ENCODE measurements at regions not wholly inside any gene's neighbourhood (a gene's known extent, or its start where the extent isn't known, plus 50 kb on each side); places are given as distances from the start of the nearest gene placed in this dataset.

- DNase-seq (ENCODE audit: low read depth) = no peak
Observed at GRCh38 chr4:123323998-123324397, 72.6 kb upstream of the SPRY1 start.

DNA sequence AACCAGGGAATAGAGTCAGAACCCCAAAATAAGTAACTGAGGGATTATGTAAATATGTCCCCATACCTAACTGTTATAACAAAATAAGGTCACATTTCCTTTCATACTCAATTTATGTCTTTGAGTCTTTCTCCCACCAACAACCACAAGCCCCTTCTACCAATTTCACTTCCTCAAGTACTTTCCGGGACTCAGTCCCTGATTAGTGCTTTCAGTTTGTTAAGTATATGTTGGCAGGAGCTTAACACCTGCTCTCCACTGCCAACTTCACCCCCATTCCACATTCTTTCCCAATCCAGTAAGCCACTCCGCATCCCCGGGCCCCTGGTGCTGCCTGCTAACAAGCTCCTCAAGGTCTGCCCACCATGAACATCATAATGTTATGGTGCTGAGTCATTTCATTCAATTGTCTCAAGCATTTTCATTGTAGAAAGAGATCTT, 71.3 kb upstream of the SPRY1 start:
- DNase-seq (ENCODE audit: low read depth) = no peak

GRCh38 chr4:123327346-123327745, 69.2 kb upstream of the SPRY1 start:
- DNase-seq (ENCODE audit: low read depth) = no peak

GRCh38 chr4:123327846-123328429, 68.7 kb upstream of the SPRY1 start:
- DNase-seq (ENCODE audit: low read depth) = no peak

- DNase-seq (ENCODE audit: low read depth) = no peak
Observed at GRCh38 chr4:123338715-123339114, 57.9 kb upstream of the SPRY1 start.

DNA sequence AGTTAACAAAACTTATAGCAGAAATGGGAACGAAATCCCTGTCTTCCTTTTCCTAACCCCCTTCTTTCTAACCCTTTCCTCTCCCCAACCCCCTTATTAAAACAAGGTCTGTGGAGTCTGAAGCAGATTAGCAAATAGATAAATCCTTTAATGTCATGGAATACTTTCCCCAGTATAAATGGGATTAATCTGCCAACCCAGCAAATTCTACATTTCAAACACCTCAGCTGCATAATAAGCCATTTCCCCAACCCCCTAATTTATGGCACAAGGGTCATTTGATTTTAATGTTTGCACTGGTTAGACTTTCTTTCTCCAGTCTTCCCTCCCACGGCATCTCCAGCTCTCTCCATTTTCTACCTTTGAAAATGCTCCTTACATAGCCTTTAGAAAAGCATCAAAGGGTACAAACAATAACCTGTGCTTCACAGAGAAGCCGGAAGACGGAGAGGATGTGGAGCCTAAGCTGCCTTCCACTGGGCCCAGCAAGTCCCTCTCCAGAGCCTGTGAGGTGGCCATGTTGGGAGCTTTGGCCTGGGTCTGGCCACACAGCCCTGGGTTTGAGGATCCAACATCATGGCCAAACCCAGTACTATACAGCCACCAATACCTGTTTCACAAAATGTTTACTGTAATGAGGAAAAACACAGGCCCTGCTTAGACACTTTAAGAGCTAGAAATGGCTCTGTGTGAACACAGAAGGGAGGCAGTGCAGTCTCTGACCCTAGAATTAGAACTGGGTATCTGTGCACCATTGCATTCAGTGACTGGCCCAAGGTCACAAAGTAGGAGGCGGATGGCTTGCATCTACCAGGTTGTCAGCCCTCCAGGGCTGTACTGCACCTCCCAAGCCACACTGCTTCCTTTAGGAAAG, 56.9 kb upstream of the SPRY1 start:
- no peak for DNase-seq (ENCODE audit: low read depth)

DNA sequence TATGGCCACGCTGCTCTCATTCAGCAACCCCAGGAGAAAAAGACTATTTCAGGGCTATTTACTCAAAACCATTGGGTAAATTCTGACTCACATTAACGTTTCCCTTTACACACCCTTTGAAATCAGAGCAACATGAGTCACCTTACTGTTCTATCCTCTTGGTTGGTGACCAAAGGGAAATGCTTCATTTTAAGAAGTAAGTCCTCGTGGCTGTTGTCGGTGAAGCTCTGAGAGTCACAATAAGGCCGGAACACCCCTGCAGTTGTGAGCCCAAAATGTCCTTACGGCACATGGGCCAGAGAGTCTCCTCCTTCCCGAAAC, 56.3 kb upstream of the SPRY1 start:
- DNase-seq (ENCODE audit: low read depth) = peak; percentile 61

GRCh38 chr4:123342498-123342897, 54.1 kb upstream of the SPRY1 start:
- DNase-seq (ENCODE audit: low read depth) = no peak

GRCh38 chr4:123343400-123344041, 53.1 kb upstream of the SPRY1 start:
- no peak for DNase-seq (ENCODE audit: low read depth)

DNA sequence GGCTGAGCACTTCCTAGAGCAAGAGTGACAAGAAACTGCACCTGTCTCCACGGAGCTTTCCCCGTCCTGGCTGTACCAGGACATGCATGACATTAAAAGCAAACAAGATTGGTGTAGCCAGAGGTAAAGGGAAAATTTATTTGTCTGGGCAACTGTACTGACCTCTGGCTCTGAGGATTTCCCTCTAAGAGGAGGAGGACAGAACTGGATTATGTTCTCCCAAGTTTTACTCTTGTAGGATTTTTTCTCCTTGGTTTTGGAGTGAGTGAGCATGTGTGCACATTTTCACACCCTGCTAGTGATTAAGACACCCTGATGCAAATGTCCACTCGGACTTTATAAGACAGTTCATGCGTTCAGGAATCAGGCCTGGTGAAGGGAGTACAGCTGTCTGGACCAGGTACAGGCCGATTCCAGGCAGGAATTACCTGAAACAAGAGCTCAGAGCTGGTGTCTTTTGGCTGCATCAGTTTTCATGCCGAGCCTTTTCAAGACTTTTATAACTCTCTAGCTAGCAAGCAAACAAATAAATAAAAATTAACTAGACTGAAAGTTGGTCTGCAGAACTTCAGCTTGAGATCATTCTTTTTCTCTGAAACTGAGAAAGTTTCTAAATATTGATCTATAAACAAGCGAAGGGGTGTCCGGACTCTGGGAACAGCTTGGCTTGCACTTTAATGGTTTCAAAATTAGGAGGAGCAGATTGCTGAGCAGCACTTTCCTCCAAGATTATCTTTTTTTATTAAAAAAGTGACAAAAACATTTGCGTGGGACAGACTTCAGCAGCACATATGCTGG, 51.3 kb upstream of the SPRY1 start:
- no peak for DNase-seq (ENCODE audit: low read depth)

DNA sequence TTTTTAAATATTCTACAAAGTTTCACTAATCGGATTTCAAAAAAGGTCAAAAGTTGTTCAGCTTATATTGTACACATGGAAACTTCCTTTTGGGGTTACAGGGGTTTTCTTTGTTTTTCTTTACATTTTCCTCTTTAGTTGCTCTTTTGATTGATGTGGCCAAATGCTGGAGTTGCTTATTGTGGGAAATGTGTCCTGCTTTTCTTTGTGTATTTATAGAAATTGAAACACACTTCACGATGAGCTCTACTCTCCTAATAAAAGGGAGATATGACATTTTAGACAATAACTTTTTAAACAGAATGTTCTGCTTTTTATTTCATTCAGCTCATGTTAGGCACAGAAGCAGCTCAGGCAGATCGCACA, 50.7 kb upstream of the SPRY1 start:
- DNase-seq (ENCODE audit: low read depth) = no peak

GRCh38 chr4:123346330-123346940, 50.2 kb upstream of the SPRY1 start:
- no peak for DNase-seq (ENCODE audit: low read depth)

Data from GM04504 (cell line).